Skeletal muscle tissue (tissue), 3 donors: ENCODE measurements at regions not wholly inside any gene's neighbourhood (a gene's known extent, or its start where the extent isn't known, plus 50 kb on each side); places are given as distances from the start of the nearest gene placed in this dataset.

Experiments used
- H3K27ac ChIP-seq: one replicate; pipeline ENCODE4 v1.7.0; 2013; ENCODE audit warnings: mild to moderate bottlenecking, low read depth, low read length, inconsistent platforms
- H3K27me3 ChIP-seq, 3 donors: one replicate each; pipeline ENCODE4 v1.7.0; 2013; ENCODE audit warnings: low read length in 3 of 3; ENCODE audit not compliant: control insufficient read depth in 3 of 3, insufficient read depth in 3 of 3
- H3K36me3 ChIP-seq, 3 donors: one replicate each; pipeline ENCODE4 v1.7.0; 2013; ENCODE audit warnings: low read length in 3 of 3; ENCODE audit not compliant: control insufficient read depth in 3 of 3, insufficient read depth in 3 of 3
- H3K4me1 ChIP-seq, 3 donors: one replicate each; pipeline ENCODE4 v1.7.0; 2013; ENCODE audit warnings: low read length in 3 of 3, mild to moderate bottlenecking in 3 of 3; ENCODE audit not compliant: control insufficient read depth in 3 of 3, insufficient read depth in 3 of 3
- H3K4me3 ChIP-seq, 3 donors: one replicate each; pipeline ENCODE4 v1.7.0; 2013; ENCODE audit warnings: low read length in 3 of 3
- H3K9ac ChIP-seq, 3 donors: one replicate each; pipeline ENCODE4 v1.7.0; 2013; ENCODE audit warnings: low read length in 3 of 3, mild to moderate bottlenecking in 3 of 3, moderate library complexity in 2 of 3, low read depth in 1 of 3
- H3K9me3 ChIP-seq, 3 donors: one replicate each; pipeline ENCODE4 v1.7.0; 2013; ENCODE audit warnings: low read length in 3 of 3; ENCODE audit not compliant: control insufficient read depth in 3 of 3
- donor health status: Osteomylitis.

- Histone ChIP-seq H3K36me3 (no peaks in the 10 kb centered on the region), H3K4me3 (no peak overlapping the region), H3K27ac (no peak overlapping the region), H3K27me3 (no peaks in the 10 kb centered on the region), H3K9me3 (no peaks in the 10 kb centered on the region), H3K4me1 (peaks cover 0 to 1% (median 0%) of the 10 kb centered on the region in 3 donors), H3K9ac (no peak overlapping the region)
These were observed 125.1 kb upstream of the ZNF32 start for GRCh38 chr10:43773736-43774135.

DNA sequence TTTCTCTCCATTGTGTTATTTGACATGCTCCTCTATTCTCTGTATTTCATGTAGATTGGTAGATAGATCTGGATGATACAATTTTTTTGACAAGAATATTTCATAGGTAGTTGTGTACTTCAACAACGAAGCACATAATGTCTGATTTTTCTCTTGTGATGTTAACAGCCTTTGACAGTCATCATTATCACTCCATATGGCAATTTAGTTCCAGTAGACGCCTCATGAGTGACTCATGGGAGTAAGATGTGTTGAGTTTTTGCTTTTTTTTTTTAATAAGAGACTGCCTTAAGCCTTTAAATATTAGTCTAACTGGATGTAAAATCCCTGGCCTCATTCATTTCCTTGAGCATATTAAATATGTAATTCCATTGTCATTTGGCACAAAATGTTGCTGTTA, 123.5 kb upstream of the ZNF32 start:
- Histone ChIP-seq H3K4me1 (no peaks in the 10 kb centered on the region), H3K27me3 (no peaks in the 10 kb centered on the region), H3K9ac (no peak overlapping the region), H3K9me3 (no peaks in the 10 kb centered on the region), H3K4me3 (no peak overlapping the region), H3K36me3 (no peaks in the 10 kb centered on the region), H3K27ac (no peak overlapping the region)

- Histone ChIP-seq H3K36me3 (no peaks in the 10 kb centered on the region), H3K9ac (no peak overlapping the region), H3K9me3 (peaks cover 0 to 3% (median 0%) of the 10 kb centered on the region in 3 donors), H3K27ac (no peak overlapping the region), H3K27me3 (no peaks in the 10 kb centered on the region), H3K4me1 (no peaks in the 10 kb centered on the region), H3K4me3 (no peak overlapping the region)
These were observed 123.0 kb upstream of the ZNF32 start for GRCh38 chr10:43771675-43772074.

- no peaks in the 10 kb centered on the region for H3K36me3 ChIP-seq
These were observed 116.8 kb upstream of the ZNF32 start for GRCh38 chr10:43765516-43765915.

DNA sequence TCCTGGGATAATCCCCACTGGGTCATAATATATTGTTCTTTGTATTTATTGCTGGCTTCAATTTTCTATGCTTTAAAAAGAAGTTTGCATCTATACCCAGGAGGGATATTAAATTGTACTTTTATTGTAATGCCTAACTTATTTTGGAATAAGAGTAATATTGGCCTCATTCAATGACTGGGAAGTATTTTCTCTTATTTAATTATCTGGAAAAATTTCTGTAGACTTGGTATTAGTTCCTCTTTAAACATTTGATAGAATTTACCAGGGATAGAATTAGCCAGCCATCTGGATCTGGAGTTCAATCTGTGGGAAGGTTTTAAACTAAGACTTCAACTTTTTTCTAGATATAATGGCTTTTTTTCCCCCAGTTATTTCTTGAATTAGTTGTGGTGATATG, 115.2 kb upstream of the ZNF32 start:
- H3K27ac ChIP-seq: no peak overlapping the region
- no peaks in the 10 kb centered on the region for H3K4me1 ChIP-seq
- H3K36me3 ChIP-seq: no peaks in the 10 kb centered on the region
- H3K4me3 ChIP-seq: no peak overlapping the region
- peaks cover 0 to 3% (median 0%) of the 10 kb centered on the region in 3 donors for H3K9me3 ChIP-seq
- H3K9ac ChIP-seq: no peak overlapping the region
- H3K27me3 ChIP-seq: no peaks in the 10 kb centered on the region

More at GRCh38 chr10:43765516-43765915, 116.8 kb upstream of the ZNF32 start:
- H3K9ac ChIP-seq: no peak overlapping the region
- H3K27ac ChIP-seq: no peak overlapping the region
- H3K9me3 ChIP-seq: peaks cover 0 to 3% (median 0%) of the 10 kb centered on the region in 3 donors
- no peaks in the 10 kb centered on the region for H3K4me1 ChIP-seq
- no peaks in the 10 kb centered on the region for H3K27me3 ChIP-seq
- H3K4me3 ChIP-seq: no peak overlapping the region

DNA sequence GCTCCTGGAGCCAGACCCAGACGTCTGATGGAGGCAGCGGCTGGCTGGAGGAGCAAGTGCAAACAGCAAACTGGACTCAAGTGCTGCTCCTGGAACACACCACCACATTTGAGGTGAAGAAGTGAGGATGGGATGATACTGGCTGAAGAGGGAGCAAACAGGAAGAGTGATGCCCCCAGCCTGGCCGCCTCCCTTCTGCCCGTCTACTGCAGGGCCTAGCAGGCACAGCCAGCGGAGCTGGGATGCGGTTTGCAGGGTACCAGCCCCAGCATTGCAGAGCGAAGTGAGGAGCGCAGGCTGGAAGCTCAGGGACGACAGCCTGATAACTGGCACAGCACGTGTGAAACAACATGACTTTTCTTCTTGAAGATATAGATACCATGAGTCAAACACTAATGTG, 111.8 kb upstream of the ZNF32 start:
- Histone ChIP-seq H3K27me3 (no peaks in the 10 kb centered on the region), H3K4me1 (no peaks in the 10 kb centered on the region), H3K4me3 (no peak overlapping the region), H3K9ac (no peak overlapping the region), H3K36me3 (no peaks in the 10 kb centered on the region), H3K9me3 (no peaks in the 10 kb centered on the region), H3K27ac (no peak overlapping the region)

DNA sequence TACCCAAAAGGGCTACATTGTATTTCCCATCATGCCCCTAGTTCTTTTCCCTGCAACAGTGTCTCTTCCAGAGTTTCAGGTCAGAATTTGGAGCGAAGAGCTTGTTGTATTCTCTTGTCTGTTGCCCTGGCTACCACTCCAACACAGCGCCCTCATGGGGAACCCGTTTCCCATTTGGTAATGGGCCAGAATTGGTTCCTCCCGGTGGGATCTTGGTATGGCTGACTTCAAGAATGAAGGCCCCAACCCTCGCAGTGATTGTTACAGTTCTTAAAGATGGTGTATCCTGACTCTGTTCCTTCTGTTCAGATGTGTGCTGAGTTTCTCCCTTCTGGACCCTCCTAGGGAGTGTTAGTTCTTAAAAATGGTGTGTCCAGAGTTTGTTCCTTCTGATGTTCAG, 110.5 kb upstream of the ZNF32 start:
- Histone ChIP-seq H3K4me3 (no peak overlapping the region), H3K9ac (no peak overlapping the region), H3K4me1 (no peaks in the 10 kb centered on the region), H3K9me3 (no peaks in the 10 kb centered on the region), H3K27ac (no peak overlapping the region), H3K36me3 (no peaks in the 10 kb centered on the region), H3K27me3 (no peaks in the 10 kb centered on the region)

DNA sequence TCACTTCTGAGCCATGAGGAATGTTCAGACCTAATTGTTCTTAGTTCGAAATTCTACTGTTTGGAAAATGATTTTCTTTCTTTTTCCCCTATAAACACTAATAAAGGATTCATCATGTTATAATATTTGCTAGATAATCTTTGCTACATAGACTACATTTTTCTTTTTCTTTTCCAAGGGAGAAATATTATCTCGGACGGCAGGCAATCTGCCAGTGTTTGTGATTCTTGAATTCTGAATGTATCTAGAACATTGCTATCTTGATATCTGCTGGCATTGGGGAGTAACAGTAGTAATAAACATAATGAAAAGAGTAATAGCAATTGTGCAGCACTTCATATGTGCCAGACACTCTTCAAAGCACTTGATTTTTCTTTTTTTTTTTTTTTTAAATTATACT, 107.7 kb upstream of the ZNF32 start:
- no peak overlapping the region for H3K9ac ChIP-seq
- H3K4me1 ChIP-seq: no peaks in the 10 kb centered on the region
- no peaks in the 10 kb centered on the region for H3K36me3 ChIP-seq
- no peaks in the 10 kb centered on the region for H3K9me3 ChIP-seq
- H3K27me3 ChIP-seq: no peaks in the 10 kb centered on the region
- no peak overlapping the region for H3K27ac ChIP-seq
- H3K4me3 ChIP-seq: no peak overlapping the region

DNA sequence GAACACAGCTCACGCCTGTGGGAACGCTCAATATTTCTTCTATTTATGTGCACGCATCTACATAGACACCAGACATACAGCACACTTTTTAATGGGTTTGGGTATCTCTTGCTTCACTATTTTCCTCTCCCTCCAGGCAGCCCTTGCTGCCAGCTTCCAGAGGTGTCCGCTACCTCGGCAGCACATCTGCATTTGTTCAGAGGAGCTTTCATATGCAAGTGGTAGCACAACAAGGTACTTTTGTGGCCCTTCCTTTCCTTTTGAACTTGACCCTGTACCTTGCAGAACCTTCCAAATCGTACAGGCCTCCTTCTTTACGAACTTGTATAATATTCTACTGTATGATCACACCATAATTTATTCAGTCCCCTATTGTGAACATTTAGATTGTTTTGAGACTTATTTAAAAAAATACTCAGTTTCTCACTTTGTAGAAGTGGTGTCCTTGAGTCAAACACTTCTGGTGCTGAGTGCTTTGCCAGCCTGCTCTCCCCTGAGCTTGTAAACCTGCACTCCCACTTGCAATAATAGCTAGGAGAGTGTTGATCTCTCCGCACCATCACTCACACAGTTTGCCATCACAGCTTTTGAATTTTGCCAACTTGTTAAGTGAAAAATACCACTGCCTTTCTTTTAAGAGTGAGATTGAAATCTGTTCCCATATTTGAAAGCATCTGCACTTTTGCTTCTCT, 106.0 kb upstream of the ZNF32 start:
- Histone ChIP-seq H3K9ac (no peak overlapping the region), H3K9me3 (no peaks in the 10 kb centered on the region), H3K27me3 (no peaks in the 10 kb centered on the region), H3K4me1 (peaks cover 0 to 2% (median 0%) of the 10 kb centered on the region in 3 donors), H3K27ac (no peak overlapping the region), H3K36me3 (no peaks in the 10 kb centered on the region), H3K4me3 (no peak overlapping the region)

DNA sequence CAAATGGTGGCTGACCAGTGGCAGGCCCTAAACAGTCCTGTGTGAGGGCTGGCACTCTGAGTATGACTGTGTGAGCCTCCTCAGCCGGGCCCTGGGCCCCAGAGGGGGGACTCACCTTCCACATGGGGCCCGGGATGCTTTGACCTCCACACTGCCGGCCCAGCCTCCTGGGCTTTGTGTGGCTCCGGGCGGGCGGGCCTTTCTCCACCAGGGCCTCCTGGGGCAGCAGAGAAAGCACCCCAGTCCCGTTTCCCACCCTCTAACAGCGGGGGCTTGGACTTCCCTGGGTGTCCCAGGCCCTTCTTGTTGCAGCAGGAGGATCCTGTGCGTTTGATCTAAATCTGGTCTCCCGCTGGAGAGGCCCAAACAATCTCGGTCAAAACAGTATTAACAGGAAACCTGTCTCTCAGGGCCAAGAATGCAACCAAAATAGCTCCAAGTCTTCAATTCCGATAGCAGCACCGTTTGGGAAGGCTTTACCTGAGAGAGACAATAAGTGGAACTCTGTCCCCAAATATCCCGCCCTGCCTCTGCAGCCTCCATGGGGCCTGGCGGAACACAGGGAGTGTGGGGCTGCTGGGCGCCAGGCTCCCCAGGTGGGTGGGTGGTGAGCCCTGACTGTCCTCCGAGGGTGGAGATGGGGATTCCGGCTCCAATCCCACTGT, 104.8 kb upstream of the ZNF32 start:
- H3K4me3 ChIP-seq: no peak overlapping the region
- peaks cover 0 to 14% (median 6%) of the 10 kb centered on the region in 3 donors for H3K4me1 ChIP-seq
- no peaks in the 10 kb centered on the region for H3K9me3 ChIP-seq
- H3K27ac ChIP-seq: no peak overlapping the region
- no peaks in the 10 kb centered on the region for H3K27me3 ChIP-seq
- no peaks in the 10 kb centered on the region for H3K36me3 ChIP-seq
- H3K9ac ChIP-seq: no peak overlapping the region
